ENCODE measurements at regions not wholly inside any gene's neighbourhood (a gene's known extent, or its start where the extent isn't known, plus 50 kb on each side); places are given as distances from the start of the nearest gene placed in this dataset.

DNA sequence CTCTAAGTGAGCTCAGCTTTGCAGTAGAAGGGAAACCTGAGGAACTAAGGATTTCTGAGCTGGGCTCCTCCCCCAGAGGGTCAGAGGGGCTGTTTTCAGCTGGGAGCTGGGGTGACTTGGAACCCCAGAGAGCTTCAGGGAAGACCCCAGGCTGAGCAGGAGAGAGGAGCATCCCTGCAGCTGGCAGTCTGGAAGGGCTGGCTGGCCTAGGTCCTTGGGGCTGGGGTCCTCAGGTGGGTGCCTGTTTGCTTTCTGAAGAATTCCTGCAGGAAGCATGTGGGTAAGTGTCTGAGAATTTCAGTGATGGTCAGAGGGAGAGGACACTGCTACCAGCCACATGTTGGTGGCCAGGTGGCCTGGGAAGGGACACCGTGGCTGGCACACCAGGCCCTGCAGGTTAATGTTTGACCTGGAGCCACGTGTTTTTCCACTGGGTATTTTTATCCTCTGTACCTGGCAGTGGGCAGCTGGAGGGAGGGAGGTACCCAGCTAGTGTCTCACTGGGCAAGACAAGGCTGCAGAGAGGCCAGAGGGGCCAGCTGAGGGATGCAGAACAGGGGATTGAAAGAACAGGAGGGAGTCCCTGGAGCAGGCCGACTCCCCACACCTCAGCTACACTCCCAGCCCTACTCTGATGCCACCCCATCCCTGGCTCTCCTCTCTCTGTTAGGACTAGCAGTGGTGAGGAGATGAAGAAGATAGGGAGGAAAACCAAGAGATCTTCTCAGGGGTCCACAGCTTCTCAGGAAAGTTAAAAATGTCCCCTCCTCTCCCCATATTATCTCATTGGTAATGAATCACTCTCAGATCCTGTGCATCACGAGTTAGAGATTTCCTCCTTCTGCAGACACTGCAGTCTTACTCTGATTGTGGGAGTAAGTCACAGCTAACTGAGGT, 143.6 kb downstream of the VEGFA start:
- Histone ChIP-seq H3K79me2 (ENCODE audit: insufficient read depth) (no peaks in the 10 kb centered on the region), H3K4me1 (ENCODE audit: control insufficient read depth in 1 of 2, insufficient read depth in 2 of 2, low read depth in 1 of 2, low read length in 1 of 2) (peaks cover 29 to 78% of the 10 kb centered on the region in 2 experiments), H3K9me3 (no peaks in the 10 kb centered on the region), H4K20me1 (ENCODE audit: insufficient read depth) (no peaks in the 10 kb centered on the region), H3K27ac (ENCODE audit: low read depth in 2 of 2, low read length in 1 of 2) (peak overlapping the region; percentile 10 to 90; a peak in 2 of 4 replicates), H3K4me2 (no peak overlapping the region), H2AFZ (ENCODE audit: low read depth) (peak overlapping the region; percentile 80), H3K36me3 (replicated peaks in 1 of 2; ENCODE audit: control insufficient read depth in 1 of 2, insufficient read depth in 2 of 2, low read length in 1 of 2) (no peaks in the 10 kb centered on the region), H3K4me3 (ENCODE audit: low read depth in 2 of 2, low read length in 1 of 2) (no peak overlapping the region), H3K9me2 (no peaks in the 10 kb centered on the region), H3K27me3 (ENCODE audit: insufficient read depth) (no peaks in the 10 kb centered on the region), H3K9ac (0 out of 2 replicates have a peak overlapping the region, but pooled peaks have one; percentile 5), H3F3A (replicated peaks; ENCODE audit: insufficient read depth) (no peaks in the 10 kb centered on the region)
- DNase-seq = no peak
- WGBS (ENCODE audit: low lambda C conversion rate) = 74% methylated on average over 3 of the region's 4 CpGs
- ChIA-PET POLR2A (interaction anchor here (0.7 to 1.3 kb wide), 3 partner anchors 9 to 137 kb away, joined by 3 read pairs; no protein-coding TSS in a partner anchor), CTCF (interaction anchor here (0.6 to 3.8 kb wide), 13 partner anchors 11 to 166 kb away, joined by 3 to 16 read pairs (median 6); no protein-coding TSS in a partner anchor)
- TF ChIP-seq NFIC (IDR thresholded peaks at IDR 0.05; ENCODE audit: borderline replicate concordance) (no peak), EP300 (IDR thresholded peaks at IDR 0.05; ENCODE audit: borderline replicate concordance in 1 of 2, low read depth in 1 of 2, low read length in 1 of 2) (no peak), TCF12 (IDR thresholded peaks at IDR 0.05) (no peak), MEF2A (IDR thresholded peaks at IDR 0.05; ENCODE audit: borderline replicate concordance, low read depth) (no peak), SMC3 (IDR thresholded peaks at IDR 0.05; ENCODE audit: low read depth, low read length) (no peak), FOXJ3 (CRISPR knock-in tag; IDR thresholded peaks at IDR 0.05) (no peak), EZH2phosphoT487 (IDR thresholded peaks at IDR 0.05; ENCODE audit: borderline replicate concordance, low read depth) (no peak), RXRA (IDR thresholded peaks at IDR 0.05; ENCODE audit: borderline replicate concordance, low read depth) (no peak), GATA2 (CRISPR knock-in tag; IDR thresholded peaks at IDR 0.05) (no peak), ELF1 (IDR thresholded peaks at IDR 0.05) (no peak), GABPA (IDR thresholded peaks at IDR 0.05; ENCODE audit: low read depth) (no peak)
- TF ChIP-seq, protein P1, sequence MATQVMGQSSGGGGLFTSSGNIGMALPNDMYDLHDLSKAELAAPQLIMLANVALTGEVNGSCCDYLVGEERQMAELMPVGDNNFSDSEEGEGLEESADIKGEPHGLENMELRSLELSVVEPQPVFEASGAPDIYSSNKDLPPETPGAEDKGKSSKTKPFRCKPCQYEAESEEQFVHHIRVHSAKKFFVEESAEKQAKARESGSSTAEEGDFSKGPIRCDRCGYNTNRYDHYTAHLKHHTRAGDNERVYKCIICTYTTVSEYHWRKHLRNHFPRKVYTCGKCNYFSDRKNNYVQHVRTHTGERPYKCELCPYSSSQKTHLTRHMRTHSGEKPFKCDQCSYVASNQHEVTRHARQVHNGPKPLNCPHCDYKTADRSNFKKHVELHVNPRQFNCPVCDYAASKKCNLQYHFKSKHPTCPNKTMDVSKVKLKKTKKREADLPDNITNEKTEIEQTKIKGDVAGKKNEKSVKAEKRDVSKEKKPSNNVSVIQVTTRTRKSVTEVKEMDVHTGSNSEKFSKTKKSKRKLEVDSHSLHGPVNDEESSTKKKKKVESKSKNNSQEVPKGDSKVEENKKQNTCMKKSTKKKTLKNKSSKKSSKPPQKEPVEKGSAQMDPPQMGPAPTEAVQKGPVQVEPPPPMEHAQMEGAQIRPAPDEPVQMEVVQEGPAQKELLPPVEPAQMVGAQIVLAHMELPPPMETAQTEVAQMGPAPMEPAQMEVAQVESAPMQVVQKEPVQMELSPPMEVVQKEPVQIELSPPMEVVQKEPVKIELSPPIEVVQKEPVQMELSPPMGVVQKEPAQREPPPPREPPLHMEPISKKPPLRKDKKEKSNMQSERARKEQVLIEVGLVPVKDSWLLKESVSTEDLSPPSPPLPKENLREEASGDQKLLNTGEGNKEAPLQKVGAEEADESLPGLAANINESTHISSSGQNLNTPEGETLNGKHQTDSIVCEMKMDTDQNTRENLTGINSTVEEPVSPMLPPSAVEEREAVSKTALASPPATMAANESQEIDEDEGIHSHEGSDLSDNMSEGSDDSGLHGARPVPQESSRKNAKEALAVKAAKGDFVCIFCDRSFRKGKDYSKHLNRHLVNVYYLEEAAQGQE (IDR thresholded peaks at IDR 0.05; ENCODE audit: low read depth, low read length) = no peak
- TF ChIP-seq, protein P2, sequence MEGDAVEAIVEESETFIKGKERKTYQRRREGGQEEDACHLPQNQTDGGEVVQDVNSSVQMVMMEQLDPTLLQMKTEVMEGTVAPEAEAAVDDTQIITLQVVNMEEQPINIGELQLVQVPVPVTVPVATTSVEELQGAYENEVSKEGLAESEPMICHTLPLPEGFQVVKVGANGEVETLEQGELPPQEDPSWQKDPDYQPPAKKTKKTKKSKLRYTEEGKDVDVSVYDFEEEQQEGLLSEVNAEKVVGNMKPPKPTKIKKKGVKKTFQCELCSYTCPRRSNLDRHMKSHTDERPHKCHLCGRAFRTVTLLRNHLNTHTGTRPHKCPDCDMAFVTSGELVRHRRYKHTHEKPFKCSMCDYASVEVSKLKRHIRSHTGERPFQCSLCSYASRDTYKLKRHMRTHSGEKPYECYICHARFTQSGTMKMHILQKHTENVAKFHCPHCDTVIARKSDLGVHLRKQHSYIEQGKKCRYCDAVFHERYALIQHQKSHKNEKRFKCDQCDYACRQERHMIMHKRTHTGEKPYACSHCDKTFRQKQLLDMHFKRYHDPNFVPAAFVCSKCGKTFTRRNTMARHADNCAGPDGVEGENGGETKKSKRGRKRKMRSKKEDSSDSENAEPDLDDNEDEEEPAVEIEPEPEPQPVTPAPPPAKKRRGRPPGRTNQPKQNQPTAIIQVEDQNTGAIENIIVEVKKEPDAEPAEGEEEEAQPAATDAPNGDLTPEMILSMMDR (IDR thresholded peaks at IDR 0.05) = no peak
- TF ChIP-seq, protein P3, sequence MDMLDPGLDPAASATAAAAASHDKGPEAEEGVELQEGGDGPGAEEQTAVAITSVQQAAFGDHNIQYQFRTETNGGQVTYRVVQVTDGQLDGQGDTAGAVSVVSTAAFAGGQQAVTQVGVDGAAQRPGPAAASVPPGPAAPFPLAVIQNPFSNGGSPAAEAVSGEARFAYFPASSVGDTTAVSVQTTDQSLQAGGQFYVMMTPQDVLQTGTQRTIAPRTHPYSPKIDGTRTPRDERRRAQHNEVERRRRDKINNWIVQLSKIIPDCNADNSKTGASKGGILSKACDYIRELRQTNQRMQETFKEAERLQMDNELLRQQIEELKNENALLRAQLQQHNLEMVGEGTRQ (IDR thresholded peaks at IDR 0.05; ENCODE audit: borderline replicate concordance, low read depth, low read length) = no peak

All from SK-N-SH (cell line).